ENCODE measurements at regions not wholly inside any gene's neighbourhood (a gene's known extent, or its start where the extent isn't known, plus 50 kb on each side); places are given as distances from the start of the nearest gene placed in this dataset.

DNA sequence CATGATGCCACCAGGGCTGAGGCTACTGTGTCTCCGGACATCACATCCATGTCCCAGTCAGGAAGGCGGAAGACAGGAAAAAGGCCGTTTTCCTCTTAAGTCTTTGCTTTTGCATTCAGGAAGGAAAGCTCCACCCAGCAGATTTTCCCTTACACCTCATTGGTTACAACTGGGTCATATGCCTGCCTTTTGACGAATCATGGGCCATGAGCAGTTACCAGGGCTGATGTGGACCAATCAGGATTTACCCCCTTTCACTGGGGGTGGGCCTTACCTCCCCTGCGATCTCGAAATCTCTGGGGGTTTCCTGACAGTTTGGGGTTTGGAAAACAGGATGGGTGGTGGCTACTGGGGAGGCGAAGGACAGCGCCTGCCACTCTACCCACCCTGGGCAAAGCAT lies 52.5 kb upstream of the GRPEL1 start:
- 30% methylated on average over 8 of the region's 8 CpGs for WGBS (ENCODE audit: insufficient coverage, low coverage, missing lambda C conversion rate)
- in situ Hi-C loops (cut with MboI) = no loop called here
- FAIRE-seq = peak; percentile 78
- no peaks in the 10 kb centered on the region for H3K9me1 ChIP-seq (ENCODE audit: control insufficient read depth, insufficient read depth, low read length)
- POLR2A ChIA-PET = interaction anchor here (0.6 kb wide), 1 partner anchor 19 kb away, joined by 3 read pairs; no protein-coding TSS in a partner anchor
- ATAC-seq = peak; percentile 96
- H3K4me3 ChIP-seq = no peak overlapping the region
- peak overlapping the region; percentile 47 for H2AFZ ChIP-seq (ENCODE audit: low read depth, low read length)
- H4K20me1 ChIP-seq (replicated peaks; ENCODE audit: control insufficient read depth, insufficient read depth, low read length) = no peaks in the 10 kb centered on the region
- CTCF ChIA-PET (ENCODE audit: low intra/inter-chr PET ratio) = no interaction called here
- H3K79me2 ChIP-seq (ENCODE audit: control insufficient read depth, insufficient read depth, low read length) = no peaks in the 10 kb centered on the region
- H3K4me1 ChIP-seq (replicated peaks in 1 of 2; ENCODE audit: control insufficient read depth in 2 of 2, insufficient read depth in 2 of 2, low read length in 2 of 2) = peaks cover 0 to 15% of the 10 kb centered on the region in 2 experiments; a peak in 2 of 5 replicates
- BruUV-seq (replicated peaks) = no TSS peak
- no peak overlapping the region for H3K9ac ChIP-seq (ENCODE audit: insufficient read depth in 1 of 2, low read depth in 2 of 2, low read length in 2 of 2)
- intact Hi-C loops (cut with micrococcal nuclease) = no loop called here
- no peaks in the 10 kb centered on the region for H3K36me3 ChIP-seq (ENCODE audit: control insufficient read depth, insufficient read depth, low read length)
- no peaks in the 10 kb centered on the region for H3K9me3 ChIP-seq (replicated peaks; ENCODE audit: control insufficient read depth, insufficient read depth, low read depth, low read length)
- DNase-seq (ENCODE audit: extremely low read depth in 1 of 4, low spot score in 3 of 4) = peak; percentile 55 to 87 (median 70)
- H3K27ac ChIP-seq (ENCODE audit: extremely low read depth, low read depth, low read length) = no peak overlapping the region
- peaks cover 26 to 75% of the 10 kb centered on the region in 2 experiments for H3K27me3 ChIP-seq (ENCODE audit: control insufficient read depth in 2 of 2, insufficient read depth in 2 of 2, low read length in 2 of 2)
- H3K4me2 ChIP-seq (ENCODE audit: insufficient read depth, low read length) = peak overlapping the region; percentile 4; the same call in 1 of the 2 replicates
- TF ChIP-seq NFYB (IDR thresholded peaks at IDR 0.05; ENCODE audit: extremely low read depth, insufficient read length) = peak; percentile 97
- no peak for TF ChIP-seq ZNF41 (CRISPR knock-in tag; conservative IDR thresholded peaks at IDR 0.05)
- no peak for TF ChIP-seq ZC3H8 (IDR thresholded peaks at IDR 0.05)
- TF ChIP-seq ZNF766 (CRISPR knock-in tag; conservative IDR thresholded peaks at IDR 0.05) = no peak
- TF ChIP-seq, protein P1, sequence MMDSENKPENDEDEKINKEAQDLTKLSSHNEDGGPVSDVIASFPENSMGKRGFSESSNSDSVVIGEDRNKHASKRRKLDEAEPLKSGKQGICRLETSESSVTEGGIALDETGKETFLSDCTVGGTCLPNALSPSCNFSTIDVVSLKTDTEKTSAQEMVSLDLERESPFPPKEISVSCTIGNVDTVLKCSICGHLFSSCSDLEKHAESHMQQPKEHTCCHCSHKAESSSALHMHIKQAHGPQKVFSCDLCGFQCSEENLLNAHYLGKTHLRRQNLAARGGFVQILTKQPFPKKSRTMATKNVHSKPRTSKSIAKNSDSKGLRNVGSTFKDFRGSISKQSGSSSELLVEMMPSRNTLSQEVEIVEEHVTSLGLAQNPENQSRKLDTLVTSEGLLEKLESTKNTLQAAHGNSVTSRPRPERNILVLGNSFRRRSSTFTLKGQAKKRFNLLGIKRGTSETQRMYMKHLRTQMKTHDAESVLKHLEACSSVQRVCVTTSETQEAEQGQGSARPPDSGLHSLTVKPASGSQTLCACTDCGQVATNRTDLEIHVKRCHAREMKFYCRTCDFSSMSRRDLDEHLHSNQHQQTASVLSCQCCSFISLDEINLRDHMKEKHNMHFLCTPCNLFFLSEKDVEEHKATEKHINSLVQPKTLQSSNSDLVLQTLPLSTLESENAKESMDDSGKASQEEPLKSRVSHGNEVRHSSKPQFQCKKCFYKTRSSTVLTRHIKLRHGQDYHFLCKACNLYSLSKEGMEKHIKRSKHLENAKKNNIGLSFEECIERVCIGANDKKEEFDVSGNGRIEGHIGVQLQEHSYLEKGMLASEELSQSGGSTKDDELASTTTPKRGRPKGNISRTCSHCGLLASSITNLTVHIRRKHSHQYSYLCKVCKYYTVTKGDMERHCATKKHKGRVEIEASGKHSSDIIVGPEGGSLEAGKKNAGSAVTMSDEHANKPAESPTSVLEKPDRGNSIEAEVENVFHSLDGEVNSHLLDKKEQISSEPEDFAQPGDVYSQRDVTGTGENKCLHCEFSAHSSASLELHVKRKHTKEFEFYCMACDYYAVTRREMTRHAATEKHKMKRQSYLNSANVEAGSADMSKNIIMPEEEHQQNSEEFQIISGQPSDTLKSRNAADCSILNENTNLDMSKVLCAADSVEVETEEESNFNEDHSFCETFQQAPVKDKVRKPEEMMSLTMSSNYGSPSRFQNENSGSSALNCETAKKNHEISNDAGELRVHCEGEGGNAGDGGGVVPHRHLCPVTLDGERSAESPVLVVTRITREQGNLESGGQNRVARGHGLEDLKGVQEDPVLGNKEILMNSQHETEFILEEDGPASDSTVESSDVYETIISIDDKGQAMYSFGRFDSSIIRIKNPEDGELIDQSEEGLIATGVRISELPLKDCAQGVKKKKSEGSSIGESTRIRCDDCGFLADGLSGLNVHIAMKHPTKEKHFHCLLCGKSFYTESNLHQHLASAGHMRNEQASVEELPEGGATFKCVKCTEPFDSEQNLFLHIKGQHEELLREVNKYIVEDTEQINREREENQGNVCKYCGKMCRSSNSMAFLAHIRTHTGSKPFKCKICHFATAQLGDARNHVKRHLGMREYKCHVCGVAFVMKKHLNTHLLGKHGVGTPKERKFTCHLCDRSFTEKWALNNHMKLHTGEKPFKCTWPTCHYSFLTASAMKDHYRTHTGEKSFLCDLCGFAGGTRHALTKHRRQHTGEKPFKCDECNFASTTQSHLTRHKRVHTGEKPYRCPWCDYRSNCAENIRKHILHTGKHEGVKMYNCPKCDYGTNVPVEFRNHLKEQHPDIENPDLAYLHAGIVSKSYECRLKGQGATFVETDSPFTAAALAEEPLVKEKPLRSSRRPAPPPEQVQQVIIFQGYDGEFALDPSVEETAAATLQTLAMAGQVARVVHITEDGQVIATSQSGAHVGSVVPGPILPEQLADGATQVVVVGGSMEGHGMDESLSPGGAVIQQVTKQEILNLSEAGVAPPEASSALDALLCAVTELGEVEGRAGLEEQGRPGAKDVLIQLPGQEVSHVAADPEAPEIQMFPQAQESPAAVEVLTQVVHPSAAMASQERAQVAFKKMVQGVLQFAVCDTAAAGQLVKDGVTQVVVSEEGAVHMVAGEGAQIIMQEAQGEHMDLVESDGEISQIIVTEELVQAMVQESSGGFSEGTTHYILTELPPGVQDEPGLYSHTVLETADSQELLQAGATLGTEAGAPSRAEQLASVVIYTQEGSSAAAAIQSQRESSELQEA (IDR thresholded peaks at IDR 0.05; ENCODE audit: low read depth) = no peak
- no peak for TF ChIP-seq ZNF740 (CRISPR knock-in tag; IDR thresholded peaks at IDR 0.05)
- TF ChIP-seq ZNF740 (tag; IDR thresholded peaks at IDR 0.05) = no peak
- no peak for TF ChIP-seq FOSL1 (tag; conservative IDR thresholded peaks at IDR 0.05)
- TF ChIP-seq HEY1 (CRISPR knock-in tag; IDR thresholded peaks at IDR 0.05; ENCODE audit: borderline replicate concordance) = no peak
- TF ChIP-seq, protein P2, sequence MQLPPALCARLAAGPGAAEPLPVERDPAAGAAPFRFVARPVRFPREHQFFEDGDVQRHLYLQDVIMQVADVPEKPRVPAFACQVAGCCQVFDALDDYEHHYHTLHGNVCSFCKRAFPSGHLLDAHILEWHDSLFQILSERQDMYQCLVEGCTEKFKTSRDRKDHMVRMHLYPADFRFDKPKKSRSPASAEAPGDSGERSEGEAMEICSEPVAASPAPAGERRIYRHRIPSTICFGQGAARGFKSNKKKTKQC (CRISPR knock-in tag; IDR thresholded peaks at IDR 0.05) = no peak
- TF ChIP-seq TBP (optimal IDR thresholded peaks at IDR 0.05; ENCODE audit: low read depth, low read length) = no peak
- no peak for TF ChIP-seq MCM3 (IDR thresholded peaks at IDR 0.05)
- TF ChIP-seq CHD2 (IDR thresholded peaks at IDR 0.05; ENCODE audit: low read depth, low read length) = 0 out of 2 replicates have a peak, but pooled peaks have one; percentile 30
- no peak for TF ChIP-seq BRD4 (IDR thresholded peaks at IDR 0.05)
- no peak for TF ChIP-seq ZNF707 (CRISPR knock-in tag; conservative IDR thresholded peaks at IDR 0.05)
- no peak for TF ChIP-seq FOXA1 (IDR thresholded peaks at IDR 0.05; ENCODE audit: borderline replicate concordance)

Measured in K562 (cell line).